ENCODE measurements at regions not wholly inside any gene's neighbourhood (a gene's known extent, or its start where the extent isn't known, plus 50 kb on each side); places are given as distances from the start of the nearest gene placed in this dataset.

DNA sequence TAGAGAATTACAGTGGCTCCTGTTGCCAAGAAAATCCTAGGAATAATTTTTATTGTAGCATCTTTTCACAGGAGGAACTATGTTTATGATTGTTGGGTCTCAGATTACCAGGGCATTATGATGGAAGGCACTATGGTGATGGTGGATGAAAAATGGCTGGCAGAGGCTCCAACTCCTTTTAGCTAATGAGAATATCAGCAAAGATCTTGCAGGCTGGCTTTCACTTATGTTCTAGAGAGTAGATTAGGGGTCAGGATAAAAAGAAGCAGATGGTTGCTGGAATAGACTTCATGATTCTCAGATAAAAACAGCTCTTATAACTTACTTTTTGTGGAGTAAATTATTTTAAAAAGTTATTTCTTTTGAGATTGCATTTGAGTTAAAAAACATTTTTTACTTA lies 501.9 kb downstream of the TRHDE start:
- no peak overlapping the region for H3K4me3 Mint-ChIP-seq
- H3K27me3 Mint-ChIP-seq, result no peaks in the 10 kb centered on the region
- DNase-seq (ENCODE audit: extremely low spot score, unreplicated experiment), result no peak
- TF ChIP-seq, protein P1, sequence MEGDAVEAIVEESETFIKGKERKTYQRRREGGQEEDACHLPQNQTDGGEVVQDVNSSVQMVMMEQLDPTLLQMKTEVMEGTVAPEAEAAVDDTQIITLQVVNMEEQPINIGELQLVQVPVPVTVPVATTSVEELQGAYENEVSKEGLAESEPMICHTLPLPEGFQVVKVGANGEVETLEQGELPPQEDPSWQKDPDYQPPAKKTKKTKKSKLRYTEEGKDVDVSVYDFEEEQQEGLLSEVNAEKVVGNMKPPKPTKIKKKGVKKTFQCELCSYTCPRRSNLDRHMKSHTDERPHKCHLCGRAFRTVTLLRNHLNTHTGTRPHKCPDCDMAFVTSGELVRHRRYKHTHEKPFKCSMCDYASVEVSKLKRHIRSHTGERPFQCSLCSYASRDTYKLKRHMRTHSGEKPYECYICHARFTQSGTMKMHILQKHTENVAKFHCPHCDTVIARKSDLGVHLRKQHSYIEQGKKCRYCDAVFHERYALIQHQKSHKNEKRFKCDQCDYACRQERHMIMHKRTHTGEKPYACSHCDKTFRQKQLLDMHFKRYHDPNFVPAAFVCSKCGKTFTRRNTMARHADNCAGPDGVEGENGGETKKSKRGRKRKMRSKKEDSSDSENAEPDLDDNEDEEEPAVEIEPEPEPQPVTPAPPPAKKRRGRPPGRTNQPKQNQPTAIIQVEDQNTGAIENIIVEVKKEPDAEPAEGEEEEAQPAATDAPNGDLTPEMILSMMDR (conservative IDR thresholded peaks at IDR 0.05), result no peak
- H3K36me3 Mint-ChIP-seq, result no peaks in the 10 kb centered on the region
- no peaks in the 10 kb centered on the region for H3K4me1 Mint-ChIP-seq (ENCODE audit: unreplicated experiment)
- no peak overlapping the region for H3K27ac Mint-ChIP-seq
- H3K9me3 Mint-ChIP-seq, result no peaks in the 10 kb centered on the region

DNA sequence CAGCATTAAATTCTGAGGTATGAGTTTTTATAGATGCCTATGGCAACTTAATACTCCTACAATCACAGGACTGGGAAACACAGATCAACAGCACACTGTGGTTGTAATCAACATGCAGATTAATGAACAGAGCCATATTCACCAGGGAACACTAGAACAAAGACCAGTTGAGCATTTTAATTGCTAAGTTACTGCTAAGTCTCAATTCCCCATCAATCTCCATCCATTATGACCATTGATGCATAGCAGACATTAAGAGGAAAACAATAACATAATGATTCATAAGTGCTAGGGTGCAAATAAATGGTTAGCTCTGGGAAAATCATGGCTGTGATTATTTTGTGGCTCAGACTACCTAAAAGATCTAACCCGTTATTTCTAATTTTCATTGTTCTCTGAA lies 505.6 kb downstream of the TRHDE start:
- Mint-ChIP-seq H3K4me1 (ENCODE audit: unreplicated experiment) (no peaks in the 10 kb centered on the region), H3K9me3 (peaks cover 7% of the 10 kb centered on the region), H3K4me3 (no peak overlapping the region), H3K36me3 (no peaks in the 10 kb centered on the region), H3K27ac (no peak overlapping the region), H3K27me3 (peaks cover 5% of the 10 kb centered on the region)
- TF ChIP-seq, protein P1 (conservative IDR thresholded peaks at IDR 0.05), result no peak
- no peak for DNase-seq (ENCODE audit: extremely low spot score, unreplicated experiment)

DNA sequence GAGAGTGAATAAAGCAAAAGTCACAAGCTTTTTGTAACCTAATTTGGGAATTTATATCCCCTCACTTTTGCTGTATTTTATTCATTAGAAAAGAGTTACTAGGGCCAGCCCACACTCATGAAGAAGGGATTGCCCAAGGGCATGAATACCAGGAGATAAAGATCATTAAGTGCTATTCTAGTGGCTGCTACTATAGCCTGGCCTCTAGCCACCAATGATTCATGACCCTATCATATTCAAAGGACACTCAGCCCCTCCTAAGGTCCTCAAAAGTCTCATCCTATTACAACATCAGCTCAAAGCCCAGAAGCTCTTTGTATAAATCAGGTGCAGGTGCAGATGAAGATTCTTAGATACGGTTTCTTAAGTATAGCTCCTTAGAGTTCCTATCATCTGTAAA lies 518.1 kb downstream of the TRHDE start:
- Mint-ChIP-seq H3K36me3 (no peaks in the 10 kb centered on the region), H3K27me3 (no peaks in the 10 kb centered on the region), H3K9me3 (no peaks in the 10 kb centered on the region), H3K4me3 (no peak overlapping the region), H3K27ac (no peak overlapping the region), H3K4me1 (ENCODE audit: unreplicated experiment) (peaks cover 5% of the 10 kb centered on the region)
- DNase-seq (ENCODE audit: extremely low spot score, unreplicated experiment), result no peak
- TF ChIP-seq, protein P1 (conservative IDR thresholded peaks at IDR 0.05), result no peak

DNA sequence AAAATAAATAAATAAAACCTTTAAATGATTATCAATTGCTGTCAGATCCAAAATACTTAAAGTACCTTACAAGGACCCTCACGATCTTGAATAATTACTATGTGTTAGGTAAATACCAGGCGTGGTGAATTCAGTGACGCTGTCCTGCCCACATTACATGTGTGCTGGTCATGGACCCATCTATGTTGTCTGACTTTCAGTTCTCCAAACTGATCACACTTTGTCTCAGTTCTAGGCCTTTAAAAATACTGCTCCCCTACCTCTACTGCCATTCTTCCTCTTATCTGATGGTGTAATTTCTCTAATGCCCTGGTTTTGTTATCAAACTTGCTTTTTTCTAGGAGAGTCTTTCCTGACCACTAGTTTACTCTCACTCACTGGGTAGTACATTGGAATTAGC lies 520.7 kb downstream of the TRHDE start:
- Mint-ChIP-seq H3K4me1 (ENCODE audit: unreplicated experiment) (peaks cover 5% of the 10 kb centered on the region), H3K4me3 (no peak overlapping the region), H3K36me3 (no peaks in the 10 kb centered on the region), H3K27ac (no peak overlapping the region), H3K27me3 (no peaks in the 10 kb centered on the region), H3K9me3 (peaks cover 9% of the 10 kb centered on the region)
- no peak for DNase-seq (ENCODE audit: extremely low spot score, unreplicated experiment)
- TF ChIP-seq, protein P1 (conservative IDR thresholded peaks at IDR 0.05), result no peak

DNA sequence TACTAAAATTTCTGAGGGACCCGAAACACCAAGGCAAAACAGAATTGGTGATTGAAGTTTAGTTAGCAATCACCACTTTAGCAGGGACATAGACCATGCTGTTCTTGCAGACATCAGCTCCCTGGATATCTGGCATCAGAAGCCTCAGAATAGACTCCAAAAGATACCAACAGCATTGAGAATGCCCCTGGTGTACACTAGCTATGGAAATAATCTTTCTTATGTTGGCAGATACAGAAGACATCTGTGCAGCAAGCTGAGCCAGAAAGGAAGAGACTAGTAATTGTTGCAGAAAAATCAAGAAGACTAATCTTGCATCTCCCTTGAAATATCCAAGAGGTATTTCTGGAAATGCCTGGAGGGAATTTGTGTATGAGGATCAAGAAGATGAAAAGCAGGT lies 521.6 kb downstream of the TRHDE start:
- Mint-ChIP-seq H3K9me3 (peaks cover 9% of the 10 kb centered on the region), H3K4me1 (ENCODE audit: unreplicated experiment) (peaks cover 5% of the 10 kb centered on the region), H3K27ac (no peak overlapping the region), H3K4me3 (no peak overlapping the region), H3K27me3 (no peaks in the 10 kb centered on the region), H3K36me3 (no peaks in the 10 kb centered on the region)
- DNase-seq (ENCODE audit: extremely low spot score, unreplicated experiment), result no peak
- TF ChIP-seq, protein P1 (conservative IDR thresholded peaks at IDR 0.05), result no peak

DNA sequence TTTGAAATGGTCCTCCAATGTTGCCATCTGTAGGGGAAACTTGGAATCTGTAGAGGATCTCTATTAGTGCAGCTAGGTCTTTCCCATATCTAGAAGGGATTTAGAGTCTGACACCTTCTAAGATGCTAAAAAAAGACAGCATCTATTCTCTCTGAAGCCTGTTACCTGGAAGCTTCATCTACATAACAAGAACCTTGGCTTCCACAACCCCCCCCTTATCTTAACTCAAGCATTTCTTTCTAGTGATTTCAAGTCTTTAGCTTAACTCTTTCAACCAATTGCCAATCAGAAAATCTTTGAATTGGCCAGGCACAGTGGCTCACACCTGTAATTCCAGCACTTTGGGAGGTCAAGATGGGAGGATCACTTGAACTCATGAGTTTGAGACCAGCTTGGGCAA lies 543.3 kb downstream of the TRHDE start:
- Mint-ChIP-seq H3K36me3 (no peaks in the 10 kb centered on the region), H3K9me3 (peaks cover 9% of the 10 kb centered on the region), H3K4me1 (ENCODE audit: unreplicated experiment) (no peaks in the 10 kb centered on the region), H3K27ac (no peak overlapping the region), H3K4me3 (no peak overlapping the region), H3K27me3 (no peaks in the 10 kb centered on the region)
- no peak for DNase-seq (ENCODE audit: extremely low spot score, unreplicated experiment)
- TF ChIP-seq, protein P1 (conservative IDR thresholded peaks at IDR 0.05), result no peak

Measured in type B pancreatic cell (in vitro differentiated cells).